K562 (cell line): ENCODE measurements at regions not wholly inside any gene's neighbourhood (a gene's known extent, or its start where the extent isn't known, plus 50 kb on each side); places are given as distances from the start of the nearest gene placed in this dataset.
"Not testable (repeated sequence)": the region's sequence is repeated elsewhere in the genome, so short reads cannot be mapped to it uniquely, and the experiment has no call there.

Experiments
- ATAC-seq: fragments of 200-7000 bp; cut with Tn5 transposase; 3 replicates; pipeline ENCODE4 v1.9.1; 2020; ENCODE audit warnings: moderate library complexity
- BruUV-seq: library from RNA; stranded (reverse); fragments of 400-500 nt; replicated peaks from 2 replicates; lab custom pipeline; 2021; lab: Mats Ljungman, UMichigan
- CTCF ChIA-PET: fragments of 300-600 bp; formaldehyde crosslinking; extraction: SDS; loops from one replicate; lab custom pipeline; 2021; ENCODE audit warnings: low intra/inter-chr PET ratio; lab: Yijun Ruan, JAX
- POLR2A ChIA-PET: fragments of 300-600, 350-650 bp; sonication (Branson Sonifier 250); formaldehyde crosslinking; extraction: SDS; loops from one replicate; lab custom pipeline; 2021; ENCODE audit warnings: antibody characterized with exemption, inconsistent platforms; lab: Yijun Ruan, JAX
- DNase-seq, 4 experiments: peaks; one replicate each; pipeline versions ENCODE4 v3.0.0 to v3.0.0-alpha.2; 2011 to 2018; ENCODE audit warnings: low spot score in 3 of 4, mixed read lengths in 3 of 4; ENCODE audit errors: extremely low read depth in 1 of 4
- FAIRE-seq: peaks from 2 replicates; lab custom pipeline; 2011; peaks lifted over from hg19 to GRCh38; lab: Jason Lieb, UNC
- H2AFZ ChIP-seq: 2 replicates; pipeline ENCODE4 v1.6.0; 2011; ENCODE audit warnings: low read depth, low read length, control low read depth, inconsistent platforms
- H3K27ac ChIP-seq: fragments of 200-600 bp; 3 replicates; pipeline ENCODE4 v1.8.0; 2011; ENCODE audit warnings: low read depth, mild to moderate bottlenecking, control low read depth, inconsistent platforms, low read length, moderate library complexity, mixed read lengths; ENCODE audit errors: extremely low read depth
- H3K27me3 ChIP-seq, 2 experiments: fragments of 300-600 bp in 1 of 2; 2 replicates in 1 of 2; 3 replicates in 1 of 2; pipeline versions ENCODE4 v1.6.0 to v1.8.0; 2011; ENCODE audit warnings: inconsistent platforms in 2 of 2, low read length in 2 of 2, mild to moderate bottlenecking in 1 of 2, mixed read lengths in 1 of 2, moderate library complexity in 1 of 2; ENCODE audit not compliant: control insufficient read depth in 2 of 2, insufficient read depth in 2 of 2
- H3K36me3 ChIP-seq: fragments of 300-600 bp; 3 replicates; pipeline ENCODE4 v1.8.0; 2011; ENCODE audit warnings: mild to moderate bottlenecking, low read length, inconsistent platforms; ENCODE audit not compliant: control insufficient read depth, insufficient read depth
- H3K4me1 ChIP-seq, 2 experiments: fragments of 200-600 bp in 1 of 2; replicated peaks in 1 of 2; 2 replicates in 1 of 2; 3 replicates in 1 of 2; pipeline versions ENCODE4 v1.5.1 to v1.8.0; 2011; ENCODE audit warnings: inconsistent platforms in 2 of 2, low read length in 2 of 2, mild to moderate bottlenecking in 1 of 2, mixed read lengths in 1 of 2, moderate library complexity in 1 of 2; ENCODE audit not compliant: control insufficient read depth in 2 of 2, insufficient read depth in 2 of 2
- H3K4me2 ChIP-seq: 2 replicates; pipeline ENCODE4 v1.6.1; 2011; ENCODE audit warnings: low read length, control low read depth, inconsistent platforms, mixed read lengths; ENCODE audit not compliant: insufficient read depth
- H3K4me3 ChIP-seq: fragments of 200-600 bp; sonication (generic), shearing (Covaris generic); 2 replicates; pipeline ENCODE4 v1.5.1; 2016; ENCODE audit warnings: control low read depth, inconsistent platforms
- H3K79me2 ChIP-seq: fragments of 200-600 bp; 3 replicates; pipeline ENCODE4 v1.8.0; 2011; ENCODE audit warnings: low read length, inconsistent platforms; ENCODE audit not compliant: control insufficient read depth, insufficient read depth
- H3K9ac ChIP-seq, 2 experiments: 2 replicates each; pipeline versions ENCODE4 v1.6.0 to v1.6.1; 2011; ENCODE audit warnings: low read depth in 2 of 2, low read length in 2 of 2, control low read depth in 1 of 2, inconsistent platforms in 1 of 2, mild to moderate bottlenecking in 1 of 2, mixed read lengths in 1 of 2; ENCODE audit not compliant: insufficient read depth in 1 of 2
- H3K9me1 ChIP-seq: one replicate; pipeline ENCODE4 v1.6.0; 2011; ENCODE audit warnings: inconsistent platforms, mild to moderate bottlenecking, low read length, moderate library complexity; ENCODE audit not compliant: control insufficient read depth, insufficient read depth
- H3K9me3 ChIP-seq: replicated peaks from 2 replicates; pipeline ENCODE4 v1.5.1; 2011; ENCODE audit warnings: low read depth, low read length, inconsistent platforms; ENCODE audit not compliant: control insufficient read depth, insufficient read depth
- H4K20me1 ChIP-seq: replicated peaks from 2 replicates; pipeline ENCODE4 v1.6.1; 2011; ENCODE audit warnings: low read length, inconsistent platforms, mixed read lengths; ENCODE audit not compliant: control insufficient read depth, insufficient read depth
- CREB1 ChIP-seq, 2 experiments: sonication (generic) in 1 of 2; formaldehyde crosslinking in 1 of 2; IDR thresholded peaks; 2 replicates each; pipeline versions ENCODE4 v1.6.1 to v1.8.0; 2012 to 2022; ENCODE audit warnings: inconsistent platforms in 1 of 2, mild to moderate bottlenecking in 1 of 2, missing genetic modification reagents in 1 of 2, moderate library complexity in 1 of 2
- CREBBP ChIP-seq: IDR thresholded peaks from one replicate; pipeline ENCODE4 v1.6.1; 2012; ENCODE audit warnings: low read depth, mild to moderate bottlenecking, control low read depth, inconsistent platforms, low read length
- EP300 ChIP-seq: IDR thresholded peaks from 2 replicates; pipeline ENCODE4 v1.6.1; 2012; ENCODE audit warnings: low read length, improper control_type of control experiment
- FOSL1 ChIP-seq: fragments of 200-800 bp; sonication (Bioruptor generic); conservative IDR thresholded peaks from 2 replicates; pipeline ENCODE4 v1.6.1; 2016; ENCODE audit warnings: missing genetic modification characterization, missing compliant biosample characterization
- FOXJ2 ChIP-seq: fragments of 200-800 bp; sonication (Bioruptor generic); IDR thresholded peaks from 2 replicates; pipeline ENCODE4 v1.6.1; 2016; ENCODE audit warnings: missing genetic modification characterization, missing compliant biosample characterization
- HDAC3 ChIP-seq: fragments of 450-650 bp; IDR thresholded peaks from 2 replicates; pipeline ENCODE4 v1.6.1; 2018; ENCODE audit warnings: borderline replicate concordance, mild to moderate bottlenecking, moderate library complexity; ENCODE audit not compliant: partially characterized antibody
- JUN ChIP-seq, 2 experiments: sonication (generic) in 1 of 2; formaldehyde crosslinking in 1 of 2; IDR thresholded peaks; 2 replicates each; pipeline versions ENCODE4 v1.6.1 to v1.8.0; 2012 to 2022; ENCODE audit warnings: borderline replicate concordance in 2 of 2, mild to moderate bottlenecking in 2 of 2, improper control_type of control experiment in 1 of 2, low read depth in 1 of 2, low read length in 1 of 2, missing genetic modification reagents in 1 of 2
- MECOM ChIP-seq: fragments of 250-450 bp; sonication (Bioruptor Pico); IDR thresholded peaks from 2 replicates; pipeline ENCODE4 v1.8.0; 2022; ENCODE audit warnings: inconsistent platforms
- SMAD4 ChIP-seq: fragments of 250-450 bp; sonication (Bioruptor Pico); conservative IDR thresholded peaks from 2 replicates; pipeline ENCODE4 v1.8.0; 2021; ENCODE audit warnings: inconsistent platforms, mild to moderate bottlenecking, moderate library complexity
- TBL1XR1 ChIP-seq, 2 experiments: IDR thresholded peaks; 2 replicates each; pipeline ENCODE4 v1.6.1; 2012; ENCODE audit warnings: improper control_type of control experiment in 2 of 2, low read length in 2 of 2, mild to moderate bottlenecking in 1 of 2
- TRIM24 ChIP-seq, 2 experiments: fragments of 450-650 bp; IDR thresholded peaks; 2 replicates each; pipeline ENCODE4 v1.6.1; 2016
- ZEB2 ChIP-seq: fragments of 450-650 bp; IDR thresholded peaks from 2 replicates; pipeline ENCODE4 v1.6.1; 2016
- ZNF318 ChIP-seq, 2 experiments: fragments of 450-650 bp; IDR thresholded peaks; 2 replicates each; pipeline ENCODE4 v1.6.1; 2016; ENCODE audit warnings: mild to moderate bottlenecking in 2 of 2, borderline replicate concordance in 1 of 2, low read depth in 1 of 2, moderate library complexity in 1 of 2
- WGBS: fragments of 100-300 bp; shearing (Covaris generic); methylation state at CpG from one replicate; pipeline ENCODE4 v1.1.6; 2016; ENCODE audit warnings: low coverage, mixed read lengths; ENCODE audit not compliant: insufficient coverage; ENCODE audit errors: missing lambda C conversion rate; 5-methylcytosine and 5-hydroxymethylcytosine counted together
- in situ Hi-C: fragments of 300-500 bp; cut with MboI; formaldehyde crosslinking; loops from 4 replicates; pipeline ENCODE4 v1.15.0; 2018; ENCODE audit warnings: inconsistent platforms, mixed read lengths
- intact Hi-C: fragments of 100-400 bp; cut with micrococcal nuclease; formaldehyde crosslinking; loops from 2 replicates; pipeline ENCODE4 v1.14.2; 2022

- H3K27me3 ChIP-seq; H3K9me1 ChIP-seq; DNase-seq; H3K9me3 ChIP-seq; H3K4me3 ChIP-seq; H4K20me1 ChIP-seq; H3K36me3 ChIP-seq; H3K4me1 ChIP-seq; H3K27ac ChIP-seq; H3K4me2 ChIP-seq; in situ Hi-C loops; intact Hi-C loops; H3K79me2 ChIP-seq; CTCF ChIA-PET; POLR2A ChIA-PET; H3K9ac ChIP-seq; BruUV-seq; H2AFZ ChIP-seq; TF ChIP-seq JUN (CRISPR knock-in tag; IDR thresholded peaks at IDR 0.05; ENCODE audit: borderline replicate concordance); CREB1 (IDR thresholded peaks at IDR 0.05): not testable (repeated sequence)
- ATAC-seq (peak; percentile 17; the same call in 2 of the 3 replicates), FAIRE-seq (peak; percentile 32)
- WGBS: 43% methylated on average over 4 of the region's 7 CpGs
- TF ChIP-seq TRIM24 (IDR thresholded peaks at IDR 0.05) (peak; percentile 95 to 98), JUN (IDR thresholded peaks at IDR 0.05; ENCODE audit: borderline replicate concordance, low read depth, low read length) (peak; percentile 44; the same call in 1 of the 2 replicates), FOSL1 (tag) (peak; percentile 34; the same call in 1 of the 2 replicates), MECOM (CRISPR knock-in tag) (peak; percentile 96), ZEB2 (peak; percentile 68; the same call in 1 of the 2 replicates), HDAC3 (peak; percentile 87), ZNF318 (IDR thresholded peaks at IDR 0.05; ENCODE audit: borderline replicate concordance in 1 of 2, low read depth in 1 of 2) (peak in 1 of 2 experiments; percentile 98; a peak in 2 of 4 replicates), CREBBP (peak; percentile 89), EP300 (peak; percentile 23; the same call in 1 of the 2 replicates), FOXJ2 (tag) (peak; percentile 57; the same call in 1 of the 2 replicates), TBL1XR1 (IDR thresholded peaks at IDR 0.05; ENCODE audit: low read length in 2 of 2) (peak in 1 of 2 experiments; percentile 57; a peak in 1 of 4 replicates), CREB1 (CRISPR knock-in tag; IDR thresholded peaks at IDR 0.05) (peak; percentile 48; the same call in 1 of the 2 replicates), SMAD4 (peak; percentile 100)
Observed at GRCh38 chr18:105161-106053, 53.0 kb upstream of the USP14 start.
